NCI-H146 treated with DMSO at 0.1 percent for 48 hours (cell line): ENCODE measurements at regions not wholly inside any gene's neighbourhood (a gene's known extent, or its start where the extent isn't known, plus 50 kb on each side); places are given as distances from the start of the nearest gene placed in this dataset.

Source experiments
- DNase-seq: peaks from one replicate; lab custom pipeline; 2025; ENCODE audit not compliant: unreplicated experiment; lab: John Stamatoyannopoulos, UW

DNA sequence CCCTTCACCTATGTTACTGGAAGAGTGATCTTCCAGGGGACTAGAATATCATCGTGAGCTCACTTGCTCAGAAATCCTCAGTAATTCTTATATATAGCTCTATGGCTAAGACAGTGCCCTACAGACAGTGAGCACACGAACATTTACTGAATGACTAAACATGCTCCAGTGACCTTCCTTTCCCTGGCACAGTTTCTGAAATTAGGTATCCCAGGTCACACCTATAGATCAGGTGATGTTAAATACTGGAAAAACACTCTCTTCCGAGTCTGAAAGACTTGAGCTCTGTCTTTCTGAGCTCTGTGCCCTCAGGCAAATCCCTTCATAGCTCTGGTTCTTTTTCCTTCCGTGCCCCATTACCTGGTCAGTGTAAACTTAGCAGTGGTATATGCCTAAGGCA lies 239.4 kb upstream of the LRIG1 start:
- DNase-seq: no peak

DNA sequence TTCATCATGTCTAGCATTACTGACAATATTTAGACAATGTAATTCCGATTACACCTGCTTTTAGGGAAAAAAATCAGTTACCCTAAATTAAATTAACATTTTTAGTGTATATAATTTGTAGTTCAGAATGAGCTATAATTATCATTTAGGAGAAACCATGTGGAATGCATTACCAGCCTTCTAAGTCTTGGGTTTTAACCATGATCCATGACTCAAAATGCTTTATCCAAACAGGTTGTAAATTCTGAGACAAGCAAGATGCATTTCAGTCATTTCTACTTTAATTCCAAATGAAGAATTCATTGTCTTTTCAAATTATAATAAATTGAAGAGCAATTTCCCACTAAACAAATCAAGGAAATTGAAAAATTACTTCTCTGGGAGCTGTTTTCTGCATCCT lies 243.7 kb upstream of the LRIG1 start:
- no peak for DNase-seq

DNA sequence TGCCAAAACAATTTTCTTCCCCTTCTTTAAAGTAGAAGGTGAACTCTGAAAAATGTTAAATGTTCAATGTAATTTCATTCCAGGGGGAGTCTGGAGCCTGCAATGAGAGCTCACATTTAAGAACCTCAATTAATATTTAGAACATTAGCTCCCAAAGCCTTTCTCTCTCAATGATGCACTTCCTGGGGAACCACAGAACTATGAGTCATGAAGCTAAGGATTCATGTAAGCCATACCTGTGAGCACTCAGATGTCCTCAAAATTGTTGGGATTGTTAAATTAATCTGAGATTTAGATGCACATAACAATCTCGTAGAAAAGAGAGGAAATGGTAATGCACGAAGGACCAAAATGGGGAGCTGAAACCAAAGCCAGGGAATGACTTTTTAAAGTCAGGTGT lies 244.2 kb upstream of the LRIG1 start:
- no peak for DNase-seq

DNA sequence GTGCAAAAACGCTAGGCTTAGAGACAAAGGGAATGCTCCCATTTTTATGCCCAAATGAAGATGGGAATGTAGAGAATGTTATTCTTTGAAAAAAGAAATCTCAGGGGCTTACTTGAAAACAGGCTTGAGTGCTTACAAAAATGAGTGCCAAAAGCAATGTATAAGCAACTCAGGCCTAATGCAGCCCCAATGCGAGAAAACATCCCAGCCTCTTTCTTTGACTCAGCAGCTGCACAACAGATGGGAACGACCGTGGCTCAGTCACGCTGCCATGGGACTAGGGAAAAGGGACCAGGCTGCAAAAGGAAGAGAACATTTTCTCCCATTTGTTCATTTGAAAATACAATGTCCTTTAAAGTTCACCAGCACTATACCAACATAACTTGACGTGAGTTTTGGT lies 246.4 kb upstream of the LRIG1 start:
- DNase-seq: no peak

DNA sequence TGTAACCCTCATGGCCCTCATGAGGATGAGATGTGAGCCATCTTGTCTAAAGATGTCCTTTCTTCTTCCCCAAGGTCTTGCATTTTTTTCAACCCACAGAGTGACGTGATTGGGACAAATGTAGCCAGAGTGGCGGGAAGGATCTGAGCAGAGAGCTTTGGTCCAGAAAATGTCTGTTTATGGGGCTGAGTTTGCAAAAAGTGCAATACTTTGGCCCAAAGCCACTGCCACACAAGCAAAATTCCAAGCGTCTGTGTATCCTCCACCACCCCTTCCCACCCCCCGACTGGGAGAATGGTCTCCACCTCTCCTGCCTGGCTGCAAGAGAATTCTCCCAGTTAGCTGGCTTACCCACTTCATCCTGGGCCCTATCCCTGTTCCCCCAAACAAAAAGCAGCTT lies 246.9 kb upstream of the LRIG1 start:
- DNase-seq: no peak

DNA sequence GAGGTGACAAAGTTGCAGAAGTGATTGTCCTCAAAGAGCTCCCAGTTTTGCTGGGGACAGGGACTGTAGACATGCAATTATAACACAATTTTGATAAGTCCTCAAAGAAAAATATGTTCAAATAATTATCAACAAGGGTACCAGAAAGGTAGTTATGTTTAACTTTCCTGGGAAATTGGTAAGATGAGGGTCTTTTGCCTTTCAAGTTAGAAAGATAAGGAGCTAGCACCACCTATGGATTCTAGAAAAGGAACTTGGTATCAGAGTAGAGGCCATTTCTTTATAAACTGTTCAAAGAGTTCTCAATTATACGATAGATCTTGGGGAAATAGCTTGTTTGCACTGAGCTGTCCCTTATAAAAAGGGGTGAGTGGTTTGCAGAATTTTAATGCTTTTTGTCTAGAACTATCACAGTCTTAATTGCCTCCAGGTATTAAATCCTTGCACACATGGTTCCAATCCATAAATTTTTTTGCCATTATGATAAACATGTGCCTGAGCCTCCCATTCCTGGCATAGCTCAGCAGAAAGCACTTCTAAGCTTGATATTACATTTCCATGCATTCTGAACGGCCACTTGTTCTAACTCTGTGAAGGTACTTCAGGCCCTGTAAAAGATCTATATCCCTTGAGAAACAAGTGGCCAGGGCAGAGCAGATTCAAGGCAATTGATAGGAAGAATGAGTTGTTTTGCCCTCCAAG lies 247.5 kb upstream of the LRIG1 start:
- DNase-seq: no peak

DNA sequence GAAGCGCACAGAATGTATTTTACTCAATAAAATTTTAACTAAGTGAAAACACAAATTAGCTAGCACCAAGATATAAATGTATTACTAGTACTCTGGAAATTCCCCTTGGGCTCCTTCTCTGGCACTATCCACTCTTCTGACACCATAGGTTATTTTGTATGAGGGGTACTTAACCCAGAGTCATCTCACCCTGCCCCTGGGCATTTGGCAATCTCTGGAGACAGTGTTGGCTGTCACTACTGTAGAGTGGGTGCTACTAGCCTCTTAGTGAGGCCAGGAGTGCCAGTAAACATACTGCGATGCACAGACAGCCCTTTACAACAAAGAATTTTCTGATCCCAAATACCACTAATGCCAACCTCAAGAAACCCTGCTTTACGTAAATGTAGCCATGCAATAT lies 246.3 kb upstream of the KBTBD8 start:
- DNase-seq: no peak

DNA sequence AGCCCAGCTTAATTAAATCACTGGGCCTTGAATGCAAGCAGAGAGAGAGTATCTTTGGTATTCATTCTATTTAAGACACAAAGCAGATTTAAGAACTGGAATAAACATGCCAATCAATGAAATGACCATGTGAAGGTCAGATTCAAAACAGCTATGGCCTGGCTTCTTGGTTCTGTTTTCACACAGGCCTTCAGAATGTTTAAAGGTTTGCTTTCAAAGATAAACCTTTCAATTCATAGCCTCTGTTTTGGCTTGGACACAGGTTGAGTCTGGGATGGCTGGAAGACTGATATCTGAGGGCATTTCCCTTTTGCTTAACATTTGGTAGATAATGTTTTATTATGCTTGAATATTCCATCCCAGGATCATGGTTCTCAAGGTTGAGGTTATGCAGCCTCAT lies 244.4 kb upstream of the KBTBD8 start:
- no peak for DNase-seq

DNA sequence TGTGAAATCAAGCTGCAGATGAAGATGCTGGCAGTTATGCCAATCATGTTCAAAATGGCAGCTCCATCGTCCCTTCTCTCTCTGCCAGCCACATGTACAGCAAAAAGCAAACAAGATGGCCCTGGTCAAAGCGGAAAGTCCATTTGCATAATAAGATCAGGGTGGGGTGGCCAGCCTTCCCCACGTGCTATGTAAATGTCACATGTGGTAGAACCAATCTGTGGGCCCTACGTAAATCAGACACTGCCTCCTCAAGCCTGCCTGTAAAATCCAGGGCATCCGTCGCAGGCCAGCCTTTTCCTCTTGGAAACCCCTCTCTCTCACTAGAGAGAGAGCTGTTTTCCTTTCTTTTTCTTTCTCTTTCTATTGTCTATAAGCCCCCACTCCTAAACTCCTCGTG lies 243.5 kb upstream of the KBTBD8 start:
- DNase-seq: no peak

DNA sequence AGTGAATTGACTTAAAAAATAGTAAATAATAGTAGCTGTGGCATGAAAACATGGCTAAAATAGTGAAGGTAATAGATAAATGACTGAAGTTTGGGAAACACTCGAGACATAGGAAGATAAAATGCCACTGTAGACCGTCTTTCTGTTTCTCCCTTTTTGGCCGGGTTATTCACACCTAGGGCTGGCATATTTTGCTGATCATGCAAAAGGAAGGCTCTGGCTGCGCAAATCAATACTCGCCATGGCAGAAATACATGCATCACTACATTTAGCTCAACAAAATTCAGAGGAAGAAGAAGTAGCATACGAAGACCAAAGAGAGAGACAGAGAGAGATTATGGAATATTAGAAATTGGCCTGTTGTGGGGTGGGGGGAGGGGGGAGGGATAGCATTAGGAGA lies 242.2 kb upstream of the KBTBD8 start:
- no peak for DNase-seq

DNA sequence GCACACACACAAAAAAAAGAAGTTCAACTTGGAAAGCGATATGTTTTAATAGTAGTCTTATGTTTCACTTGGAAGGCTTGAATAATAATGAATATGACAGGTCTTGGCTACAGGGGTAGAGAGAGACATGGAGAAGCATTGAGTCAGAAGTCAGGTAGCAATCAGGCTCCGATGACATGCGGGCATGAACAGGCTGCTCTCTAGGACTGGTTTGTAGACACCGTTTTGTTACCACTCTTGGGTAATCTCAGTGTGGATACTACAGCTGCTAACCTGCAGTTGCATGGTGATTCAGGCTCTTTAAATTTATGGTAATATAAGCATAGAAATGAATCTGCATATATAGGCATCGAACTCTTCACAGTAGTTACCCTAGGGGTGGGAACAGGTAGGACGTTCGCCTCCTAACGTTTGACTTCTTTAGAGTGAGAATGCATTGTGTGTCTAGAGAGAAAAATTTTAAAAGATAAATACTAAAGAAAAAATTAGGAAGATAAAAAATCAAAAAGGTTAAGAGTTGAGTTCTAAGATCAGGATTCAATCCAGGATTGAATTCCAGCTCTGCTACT lies 241.6 kb upstream of the KBTBD8 start:
- DNase-seq: no peak

DNA sequence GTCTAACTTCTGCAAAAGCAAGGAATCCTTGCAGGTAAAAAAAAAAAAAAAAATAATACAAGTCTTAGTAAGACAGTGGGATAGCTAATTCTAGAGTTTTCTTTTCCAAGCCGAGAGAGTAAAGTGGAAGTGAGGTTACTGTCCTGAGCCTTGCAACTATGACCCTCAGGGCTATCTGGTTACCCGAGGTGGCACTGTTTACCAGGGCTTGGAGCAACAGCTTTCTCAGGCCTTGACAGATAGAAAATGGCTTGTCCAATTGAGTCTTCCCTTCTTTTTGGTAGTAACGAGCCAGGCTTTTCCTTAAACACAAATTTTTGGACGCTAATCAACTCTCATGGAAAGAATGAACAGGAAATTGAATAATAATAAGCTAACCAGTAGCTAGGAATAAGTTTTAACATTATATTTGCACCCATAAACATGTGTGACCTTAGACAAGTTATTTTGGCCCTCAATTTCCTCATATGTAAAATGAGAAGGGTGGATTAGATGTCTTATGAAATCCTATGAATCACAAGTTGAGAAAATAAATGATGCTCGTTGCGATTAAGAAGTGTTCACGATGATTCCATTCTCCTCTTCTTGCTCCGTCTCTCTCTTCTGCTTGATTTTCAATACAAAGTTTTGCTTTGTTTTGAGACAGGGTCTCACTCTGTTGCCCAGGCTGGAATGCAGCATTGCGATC lies 236.9 kb upstream of the KBTBD8 start:
- no peak for DNase-seq

DNA sequence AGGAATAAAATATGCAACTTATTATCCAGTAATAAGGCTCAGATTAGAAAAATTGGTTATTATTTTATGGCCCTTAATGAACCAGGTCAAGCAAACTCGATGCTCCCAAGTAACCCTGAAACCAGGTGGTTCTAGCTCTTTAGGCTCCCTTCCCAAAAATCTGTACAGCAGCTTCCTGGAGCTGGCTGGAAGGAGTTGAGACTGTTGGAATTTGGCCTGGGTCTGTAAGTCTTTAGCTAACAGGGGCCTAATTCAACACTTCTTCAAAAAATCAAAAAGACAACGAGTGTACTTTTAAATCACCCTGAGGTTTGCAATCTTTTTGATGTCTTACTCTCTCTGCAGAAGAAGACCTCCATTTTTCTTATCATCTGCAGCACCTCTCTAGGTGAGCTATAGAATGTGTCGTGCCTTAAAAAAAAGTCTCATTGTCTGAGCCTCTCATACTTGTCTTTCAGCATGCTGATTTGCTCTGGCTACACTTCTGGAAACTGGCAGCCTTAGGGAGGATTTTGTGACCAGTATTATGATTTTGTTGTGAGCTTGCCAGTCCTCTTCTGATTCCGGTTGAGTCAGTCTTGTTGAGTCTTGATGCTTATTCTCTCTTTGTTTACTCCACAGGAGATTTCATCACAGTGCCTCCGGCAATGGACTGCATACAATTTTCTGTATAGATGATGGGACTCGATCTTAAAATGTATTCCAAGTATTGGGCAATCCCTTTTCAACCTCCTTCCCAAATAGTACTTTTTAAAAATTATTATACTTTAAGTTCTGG lies 235.0 kb upstream of the KBTBD8 start:
- no peak for DNase-seq

DNA sequence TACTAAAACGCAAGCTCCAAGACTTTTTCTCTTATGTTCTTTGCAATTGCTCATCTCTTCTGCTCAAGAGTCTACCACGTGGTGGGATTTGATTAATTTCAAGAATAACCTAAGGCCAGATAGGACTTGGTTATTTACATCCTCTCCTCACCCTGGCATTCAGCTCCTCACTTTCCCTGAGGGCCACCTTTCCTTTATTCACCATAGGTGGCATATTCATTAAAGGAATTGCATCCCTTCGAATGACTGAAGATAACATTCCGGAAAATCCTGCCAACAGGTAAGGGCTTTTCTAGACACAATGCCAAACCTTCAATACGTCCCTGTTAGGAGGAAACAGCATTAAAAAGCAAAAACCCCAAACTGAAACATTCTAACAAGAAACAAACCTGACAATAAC lies 220.0 kb upstream of the KBTBD8 start:
- no peak for DNase-seq

DNA sequence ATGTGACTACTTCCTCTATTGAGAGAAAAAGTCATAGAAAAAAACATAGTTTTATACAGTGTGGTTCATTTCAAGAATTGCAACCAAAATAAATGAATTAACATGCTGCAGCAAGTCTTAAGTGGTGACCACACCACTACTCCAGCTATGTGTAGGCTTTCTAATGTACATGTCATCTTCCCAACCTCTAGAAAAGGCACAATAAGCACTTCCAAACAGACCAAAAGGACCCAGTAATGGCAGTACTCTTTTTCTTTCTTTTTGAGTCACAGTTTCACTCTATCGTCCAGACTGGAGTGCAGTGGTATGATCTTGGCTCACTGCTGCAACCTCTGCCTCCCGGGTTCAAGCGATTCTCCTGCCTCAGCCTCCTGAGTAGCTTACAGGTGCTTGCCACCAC lies 219.3 kb upstream of the KBTBD8 start:
- no peak for DNase-seq

DNA sequence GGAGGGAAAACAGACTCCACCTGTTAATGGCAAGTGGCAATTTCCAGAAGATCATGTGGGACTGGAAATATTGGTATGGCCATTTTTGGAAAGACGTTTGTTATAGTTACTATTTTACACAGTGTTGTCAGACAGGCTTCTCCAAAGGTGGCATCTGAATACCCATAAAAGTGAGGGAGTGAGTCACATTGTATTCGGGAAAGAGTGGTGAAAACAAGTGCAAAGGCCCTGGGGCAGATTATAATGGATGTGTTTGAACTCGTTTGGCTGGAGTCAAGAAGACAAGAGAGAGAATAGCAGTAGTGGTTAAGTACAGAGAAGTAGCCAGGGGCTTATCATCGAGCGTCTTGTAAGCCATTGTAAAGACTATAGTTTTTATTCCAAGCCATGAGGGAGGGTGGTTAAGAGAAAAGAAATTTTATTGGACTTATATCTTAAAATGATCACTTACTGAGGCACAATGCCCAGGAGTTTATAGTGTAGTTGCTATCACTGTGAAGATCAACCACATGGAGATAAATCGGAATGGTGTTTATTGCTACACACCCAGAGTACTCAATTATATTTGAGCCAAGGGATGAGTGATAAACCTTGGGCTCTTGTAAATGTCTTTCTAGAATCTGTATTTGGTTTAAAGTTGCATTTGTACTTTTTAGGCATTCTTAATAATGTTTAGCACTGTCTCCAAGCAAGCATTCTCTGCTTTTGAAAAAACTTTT lies 212.8 kb upstream of the KBTBD8 start:
- no peak for DNase-seq

DNA sequence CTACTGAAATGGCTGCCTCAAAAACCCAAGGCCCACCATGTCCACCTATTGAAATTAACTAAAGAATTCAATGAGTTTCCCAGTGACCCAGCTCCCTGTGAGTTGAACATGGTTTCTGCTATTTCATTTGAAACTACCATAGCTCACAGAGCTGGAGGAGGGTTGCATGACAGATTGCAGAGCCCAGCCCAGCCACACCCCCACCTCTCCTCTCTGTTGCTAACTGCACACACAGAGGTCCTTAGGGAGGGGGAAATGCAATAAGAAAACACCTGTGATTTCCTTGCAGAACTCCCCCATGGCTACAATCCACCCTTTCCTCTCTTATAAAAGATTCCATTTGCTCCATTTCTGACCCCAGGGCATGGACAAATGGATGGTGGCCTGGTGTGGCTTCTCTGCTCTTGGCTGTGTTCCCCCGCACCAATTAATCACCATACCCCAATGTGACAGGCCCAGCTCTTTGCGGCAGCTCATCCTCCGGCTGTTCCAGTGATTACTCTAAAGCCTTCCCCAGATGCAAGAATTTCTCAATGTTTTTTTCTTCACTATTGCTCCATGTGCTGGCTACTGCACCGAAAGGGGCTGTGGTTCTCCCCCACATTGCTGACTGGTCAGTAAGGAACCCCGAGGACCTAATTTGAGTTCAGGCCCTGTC lies 208.4 kb upstream of the KBTBD8 start:
- no peak for DNase-seq

DNA sequence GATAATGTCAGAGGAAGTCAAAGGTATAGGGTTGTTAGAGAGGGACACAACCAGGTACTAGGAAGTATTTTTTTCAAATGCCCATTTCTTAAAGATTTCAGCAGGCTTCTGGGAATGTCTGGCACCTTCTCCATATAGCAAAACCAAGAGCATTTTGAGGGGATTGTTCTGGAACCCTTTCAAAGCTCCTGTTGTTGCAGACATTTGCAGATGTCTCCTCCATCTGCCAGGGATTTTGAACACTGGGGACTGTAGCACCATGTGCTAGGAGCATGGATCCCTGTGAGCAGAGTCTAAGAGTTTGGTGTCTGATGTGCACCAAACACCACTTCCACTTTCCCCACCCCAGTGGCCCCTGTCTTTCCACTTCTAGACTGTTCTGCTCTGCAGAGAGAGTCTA lies 206.0 kb upstream of the KBTBD8 start:
- DNase-seq: no peak

DNA sequence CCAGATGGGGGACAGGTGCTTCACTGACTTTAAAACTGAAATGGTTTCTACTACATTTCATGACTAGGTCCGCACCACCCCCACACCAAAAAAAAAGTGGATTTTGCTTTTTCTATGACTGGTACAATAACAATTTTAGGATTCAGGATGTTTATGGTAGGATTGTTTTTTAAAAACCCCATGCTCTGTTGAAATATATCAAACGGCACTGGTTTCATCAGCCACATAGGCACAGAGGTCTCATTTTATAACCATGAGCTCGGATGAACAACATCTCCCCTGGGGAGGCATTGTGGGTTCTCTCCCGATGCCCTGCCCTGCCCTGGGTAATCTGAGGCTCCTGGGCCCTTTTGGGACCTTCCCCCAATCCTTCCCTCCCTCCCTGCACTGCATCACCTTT lies 202.7 kb upstream of the KBTBD8 start:
- no peak for DNase-seq

DNA sequence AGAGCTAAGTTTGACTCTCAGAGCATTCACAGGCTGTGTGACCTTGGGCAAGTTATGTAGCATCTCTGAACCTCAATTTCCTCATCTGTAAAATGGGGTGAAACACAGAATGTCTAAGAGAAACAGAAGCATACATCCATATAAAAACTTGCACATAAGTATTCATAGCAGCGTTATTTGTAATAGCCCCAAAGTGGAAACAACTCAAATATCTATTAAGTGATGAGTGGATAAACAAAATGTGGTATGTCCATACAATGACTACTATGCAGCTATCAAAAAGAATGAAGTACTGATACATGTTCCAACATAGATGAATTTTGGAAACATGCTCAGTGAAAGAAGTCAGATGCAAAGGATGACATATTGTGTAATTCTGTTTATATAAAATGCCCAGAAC lies 201.8 kb upstream of the KBTBD8 start:
- no peak for DNase-seq
